ENCODE measurements at regions not wholly inside any gene's neighbourhood (a gene's known extent, or its start where the extent isn't known, plus 50 kb on each side); places are given as distances from the start of the nearest gene placed in this dataset.
"Not testable (repeated sequence)": the region's sequence is repeated elsewhere in the genome, so short reads cannot be mapped to it uniquely, and the experiment has no call there.

DNA sequence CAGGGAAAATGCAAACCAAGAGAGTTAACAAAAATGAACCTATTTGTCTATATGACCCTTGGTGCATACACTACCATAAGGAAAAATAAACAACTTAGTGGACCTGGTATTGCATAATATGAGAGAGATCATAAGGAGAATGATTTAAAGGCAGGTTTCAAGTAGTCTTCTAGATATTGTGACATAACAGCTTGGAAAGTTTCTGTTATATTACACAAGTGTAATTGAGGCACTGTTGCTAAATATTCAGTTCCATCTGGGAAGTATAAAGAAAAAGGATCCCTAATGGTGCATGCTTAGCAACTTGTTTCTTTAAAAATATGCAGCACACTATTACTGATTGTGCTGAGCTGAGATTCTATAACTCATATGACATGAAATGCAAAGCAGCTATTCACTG lies 252.2 kb upstream of the SPHKAP start:
- Histone ChIP-seq H3K27me3 (no peaks in the 10 kb centered on the region), H3K4me1 (no peaks in the 10 kb centered on the region), H3K27ac (no peak overlapping the region), H3K9me3 (no peaks in the 10 kb centered on the region), H3K36me3 (no peaks in the 10 kb centered on the region), H3K4me3 (no peak overlapping the region)
- DNase-seq, result no peak
- TF ChIP-seq, protein P1, sequence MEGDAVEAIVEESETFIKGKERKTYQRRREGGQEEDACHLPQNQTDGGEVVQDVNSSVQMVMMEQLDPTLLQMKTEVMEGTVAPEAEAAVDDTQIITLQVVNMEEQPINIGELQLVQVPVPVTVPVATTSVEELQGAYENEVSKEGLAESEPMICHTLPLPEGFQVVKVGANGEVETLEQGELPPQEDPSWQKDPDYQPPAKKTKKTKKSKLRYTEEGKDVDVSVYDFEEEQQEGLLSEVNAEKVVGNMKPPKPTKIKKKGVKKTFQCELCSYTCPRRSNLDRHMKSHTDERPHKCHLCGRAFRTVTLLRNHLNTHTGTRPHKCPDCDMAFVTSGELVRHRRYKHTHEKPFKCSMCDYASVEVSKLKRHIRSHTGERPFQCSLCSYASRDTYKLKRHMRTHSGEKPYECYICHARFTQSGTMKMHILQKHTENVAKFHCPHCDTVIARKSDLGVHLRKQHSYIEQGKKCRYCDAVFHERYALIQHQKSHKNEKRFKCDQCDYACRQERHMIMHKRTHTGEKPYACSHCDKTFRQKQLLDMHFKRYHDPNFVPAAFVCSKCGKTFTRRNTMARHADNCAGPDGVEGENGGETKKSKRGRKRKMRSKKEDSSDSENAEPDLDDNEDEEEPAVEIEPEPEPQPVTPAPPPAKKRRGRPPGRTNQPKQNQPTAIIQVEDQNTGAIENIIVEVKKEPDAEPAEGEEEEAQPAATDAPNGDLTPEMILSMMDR (IDR thresholded peaks at IDR 0.05), result no peak
- no peak for TF ChIP-seq POLR2A (IDR thresholded peaks at IDR 0.05)

DNA sequence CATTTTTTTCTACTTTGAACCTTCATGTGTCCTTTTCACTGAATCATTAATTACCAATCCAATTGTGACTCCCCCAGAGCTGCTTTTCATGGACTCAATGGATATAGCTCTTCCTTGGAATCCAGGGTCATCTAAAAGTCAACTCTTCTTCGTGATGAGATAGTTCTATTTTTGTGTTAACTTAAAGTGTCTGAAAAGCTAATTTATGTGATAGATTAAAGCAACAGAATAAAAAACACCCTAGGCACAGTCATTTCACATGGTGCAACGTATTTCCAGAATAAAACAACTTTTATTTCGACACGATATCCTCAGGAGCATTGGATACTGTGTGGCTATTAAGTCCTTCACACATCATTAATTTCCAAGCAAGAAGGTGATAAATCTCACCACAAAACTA lies 250.6 kb upstream of the SPHKAP start:
- no peak overlapping the region for H3K4me3 ChIP-seq
- H3K27ac ChIP-seq, result no peak overlapping the region
- no peak for DNase-seq
- H3K9me3 ChIP-seq, result peaks cover 0 to 3% (median 0%) of the 10 kb centered on the region in 4 donors
- TF ChIP-seq, protein P1 (IDR thresholded peaks at IDR 0.05), result no peak
- no peak for TF ChIP-seq POLR2A (IDR thresholded peaks at IDR 0.05)
- no peaks in the 10 kb centered on the region for H3K36me3 ChIP-seq
- H3K4me1 ChIP-seq, result no peaks in the 10 kb centered on the region
- no peaks in the 10 kb centered on the region for H3K27me3 ChIP-seq

DNA sequence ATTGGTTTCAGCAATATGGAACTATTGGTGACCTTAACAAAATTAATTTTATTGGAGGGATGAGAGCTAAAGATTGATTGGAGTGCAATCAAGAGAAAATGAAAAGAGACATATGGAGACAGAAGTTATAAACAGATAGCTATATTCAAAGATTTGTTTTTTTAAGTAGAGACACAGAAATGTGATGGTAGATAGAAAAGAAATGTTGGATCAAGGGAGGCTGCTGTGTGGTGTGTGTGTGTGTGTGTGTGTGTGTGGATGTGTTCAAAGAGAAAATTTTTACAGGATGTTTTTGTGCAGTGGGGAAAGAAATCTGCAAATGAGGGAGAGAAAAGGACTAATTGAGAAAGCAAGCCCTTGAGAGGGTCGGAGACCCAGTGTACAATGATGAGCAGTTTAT lies 249.5 kb upstream of the SPHKAP start:
- no peaks in the 10 kb centered on the region for H3K4me1 ChIP-seq
- H3K27ac ChIP-seq, result no peak overlapping the region
- no peak overlapping the region for H3K4me3 ChIP-seq
- H3K36me3 ChIP-seq, result no peaks in the 10 kb centered on the region
- no peak for DNase-seq
- no peaks in the 10 kb centered on the region for H3K27me3 ChIP-seq
- TF ChIP-seq, protein P1 (IDR thresholded peaks at IDR 0.05), result no peak
- no peak for TF ChIP-seq POLR2A (IDR thresholded peaks at IDR 0.05)
- peaks cover 0 to 3% (median 0%) of the 10 kb centered on the region in 4 donors for H3K9me3 ChIP-seq

DNA sequence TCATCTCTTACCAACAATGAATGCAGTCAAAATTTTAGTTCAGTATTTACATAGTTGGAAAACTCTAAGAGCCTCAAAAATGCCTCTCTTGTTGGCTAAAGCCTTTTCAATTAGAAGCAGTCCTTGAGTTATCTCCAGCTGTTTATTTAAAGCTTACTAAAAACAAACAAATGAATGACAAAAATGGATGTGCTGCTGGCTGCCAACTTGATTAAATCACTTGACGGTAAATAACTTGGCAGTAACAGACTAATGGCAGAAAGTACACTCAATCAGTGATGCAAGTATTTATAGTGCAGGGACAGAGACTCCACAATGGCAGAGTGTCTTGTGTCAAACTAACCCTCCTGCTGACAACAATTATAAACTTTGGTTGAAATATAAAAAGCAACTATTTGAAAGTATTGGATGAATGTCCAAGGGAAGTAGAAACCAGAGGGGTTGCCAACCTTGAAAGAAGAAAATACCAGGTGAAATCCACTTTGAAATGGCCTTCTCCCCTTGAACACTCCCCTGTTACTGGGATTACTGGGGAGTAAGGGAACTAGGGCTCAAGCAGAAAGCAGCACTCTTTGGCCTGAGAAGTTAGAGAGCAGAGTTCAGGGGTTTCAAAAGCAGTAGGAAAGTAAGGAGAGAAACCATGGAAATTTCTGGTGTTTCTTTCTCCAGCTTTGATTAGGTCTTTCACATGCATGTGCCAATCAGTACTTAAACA lies 245.2 kb upstream of the SPHKAP start:
- H3K4me3 ChIP-seq, result no peak overlapping the region
- H3K36me3 ChIP-seq, result no peaks in the 10 kb centered on the region
- no peak for TF ChIP-seq POLR2A (IDR thresholded peaks at IDR 0.05)
- TF ChIP-seq, protein P1 (IDR thresholded peaks at IDR 0.05), result no peak
- H3K4me1 ChIP-seq, result no peaks in the 10 kb centered on the region
- H3K9me3 ChIP-seq, result peaks cover 0 to 3% (median 0%) of the 10 kb centered on the region in 4 donors
- H3K27me3 ChIP-seq, result no peaks in the 10 kb centered on the region
- no peak overlapping the region for H3K27ac ChIP-seq
- DNase-seq, result no peak

DNA sequence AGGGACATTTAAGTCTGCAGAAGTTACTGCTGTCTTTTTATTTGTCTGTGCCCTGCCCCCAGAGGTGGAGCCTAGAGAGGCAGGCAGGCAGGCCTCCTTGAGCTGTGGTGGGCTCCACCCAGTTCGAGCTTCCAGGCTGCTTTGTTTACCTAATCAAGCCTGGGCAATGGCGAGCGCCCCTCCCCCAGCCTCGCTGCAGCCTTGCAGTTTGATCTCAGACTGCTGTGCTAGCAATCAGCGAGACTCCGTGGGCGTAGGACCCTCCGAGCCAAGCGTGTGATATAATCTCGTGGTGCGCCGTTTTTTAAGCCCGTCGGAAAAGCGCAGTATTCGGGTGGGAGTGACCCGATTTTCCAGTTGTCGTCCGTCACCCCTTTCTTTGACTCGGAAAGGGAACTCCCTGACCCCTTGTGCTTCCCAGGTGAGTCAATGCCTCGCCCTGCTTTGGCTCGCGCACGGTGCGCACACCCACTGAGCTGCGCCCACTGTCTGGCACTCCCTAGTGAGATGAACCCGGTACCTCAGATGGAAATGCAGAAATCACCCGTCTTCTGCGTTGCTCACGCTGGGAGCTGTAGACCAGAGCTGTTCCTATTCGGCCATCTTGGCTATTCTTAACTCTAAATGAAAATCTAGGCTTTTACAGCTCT lies 244.0 kb upstream of the SPHKAP start:
- not testable (repeated sequence) for H3K27me3 ChIP-seq, H3K36me3 ChIP-seq, H3K9me3 ChIP-seq, H3K27ac ChIP-seq, H3K4me3 ChIP-seq, H3K4me1 ChIP-seq, DNase-seq

DNA sequence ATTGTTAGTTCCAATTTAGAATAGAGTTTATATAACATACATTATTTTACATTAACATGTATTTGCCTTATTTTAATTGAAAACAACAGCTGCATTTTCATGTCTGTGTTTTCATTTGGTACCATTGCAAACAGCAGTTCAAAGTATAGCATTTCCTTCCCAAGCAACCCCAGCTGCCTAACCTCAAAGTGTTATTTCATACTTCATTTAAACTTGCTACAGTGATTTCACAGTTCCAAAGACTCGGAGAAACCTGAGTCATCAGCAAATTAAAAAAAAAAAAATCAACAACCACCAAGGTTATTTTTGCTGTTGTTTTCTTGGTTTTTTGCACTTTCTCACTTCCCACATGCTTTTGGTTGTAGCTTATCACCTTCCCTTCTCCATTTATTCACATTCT lies 236.5 kb upstream of the SPHKAP start:
- Histone ChIP-seq H3K36me3 (no peaks in the 10 kb centered on the region), H3K4me3 (no peak overlapping the region), H3K4me1 (no peaks in the 10 kb centered on the region), H3K9me3 (no peaks in the 10 kb centered on the region), H3K27me3 (no peaks in the 10 kb centered on the region), H3K27ac (no peak overlapping the region)
- TF ChIP-seq, protein P1 (IDR thresholded peaks at IDR 0.05), result no peak
- TF ChIP-seq POLR2A (IDR thresholded peaks at IDR 0.05), result no peak
- no peak for DNase-seq

Measured in Peyer's patch (tissue), 4 donors.